ENCODE measurements at regions not wholly inside any gene's neighbourhood (a gene's known extent, or its start where the extent isn't known, plus 50 kb on each side); places are given as distances from the start of the nearest gene placed in this dataset.

GRCh38 chr9:21592063-21592338 lies 109.9 kb upstream of the IFNE start:
- Histone ChIP-seq H3K9me3 (no peaks in the 10 kb centered on the region), H3K4me1 (no peaks in the 10 kb centered on the region), H3K36me3 (no peaks in the 10 kb centered on the region), H3K27ac (no peak overlapping the region), H3K27me3 (no peaks in the 10 kb centered on the region), H3K4me3 (no peak overlapping the region)
- DNase-seq = no peak
- TF ChIP-seq POLR2A (IDR thresholded peaks at IDR 0.05) (no peak), CTCF (IDR thresholded peaks at IDR 0.05) (no peak)
- intact Hi-C loops (cut with DNase I; ENCODE audit: low total_unique reads) = no loop called here

- TF ChIP-seq CTCF (IDR thresholded peaks at IDR 0.05) (no peak), POLR2A (IDR thresholded peaks at IDR 0.05) (no peak)
- H3K4me1 ChIP-seq = no peaks in the 10 kb centered on the region
- no peaks in the 10 kb centered on the region for H3K36me3 ChIP-seq
- H3K9me3 ChIP-seq = no peaks in the 10 kb centered on the region
- DNase-seq = no peak
- no peak overlapping the region for H3K4me3 ChIP-seq
- no peaks in the 10 kb centered on the region for H3K27me3 ChIP-seq
- intact Hi-C loops (cut with DNase I; ENCODE audit: low total_unique reads) = no loop called here
- no peak overlapping the region for H3K27ac ChIP-seq
Measured at GRCh38 chr9:21597284-21597683, 115.2 kb upstream of the IFNE start.

GRCh38 chr9:21598749-21599148 lies 116.6 kb upstream of the IFNE start:
- Histone ChIP-seq H3K4me1 (no peaks in the 10 kb centered on the region), H3K9me3 (no peaks in the 10 kb centered on the region), H3K27me3 (no peaks in the 10 kb centered on the region), H3K27ac (no peak overlapping the region), H3K4me3 (no peak overlapping the region), H3K36me3 (no peaks in the 10 kb centered on the region)
- no peak for TF ChIP-seq CTCF (IDR thresholded peaks at IDR 0.05)
- TF ChIP-seq POLR2A (IDR thresholded peaks at IDR 0.05) = no peak
- intact Hi-C loops (cut with DNase I; ENCODE audit: low total_unique reads) = no loop called here
- no peak for DNase-seq

GRCh38 chr9:21605489-21605931 lies 123.4 kb upstream of the IFNE start:
- Histone ChIP-seq H3K9me3 (no peaks in the 10 kb centered on the region), H3K4me3 (no peak overlapping the region), H3K36me3 (no peaks in the 10 kb centered on the region), H3K27ac (no peak overlapping the region), H3K27me3 (no peaks in the 10 kb centered on the region), H3K4me1 (no peaks in the 10 kb centered on the region)
- intact Hi-C loops (cut with DNase I; ENCODE audit: low total_unique reads) = no loop called here
- TF ChIP-seq CTCF (IDR thresholded peaks at IDR 0.05) = no peak
- TF ChIP-seq POLR2A (IDR thresholded peaks at IDR 0.05) = no peak
- no peak for DNase-seq

GRCh38 chr9:21607576-21607975 lies 125.5 kb upstream of the IFNE start:
- Histone ChIP-seq H3K9me3 (no peaks in the 10 kb centered on the region), H3K36me3 (no peaks in the 10 kb centered on the region), H3K4me1 (no peaks in the 10 kb centered on the region), H3K27me3 (no peaks in the 10 kb centered on the region), H3K4me3 (no peak overlapping the region), H3K27ac (no peak overlapping the region)
- no peak for DNase-seq
- intact Hi-C loops (cut with DNase I; ENCODE audit: low total_unique reads) = no loop called here
- TF ChIP-seq CTCF (IDR thresholded peaks at IDR 0.05) = no peak
- no peak for TF ChIP-seq POLR2A (IDR thresholded peaks at IDR 0.05)

Data from uterus (tissue), 3 donors.